H9 (cell line): ENCODE measurements at regions not wholly inside any gene's neighbourhood (a gene's known extent, or its start where the extent isn't known, plus 50 kb on each side); places are given as distances from the start of the nearest gene placed in this dataset.

Source experiments
- DNase-seq: peaks from one replicate; pipeline ENCODE4 v3.0.0-alpha.2; 2017
- H2AFZ ChIP-seq: one replicate; pipeline ENCODE4 v1.6.1; 2013; ENCODE audit warnings: mild to moderate bottlenecking, low read length, control low read depth, moderate library complexity
- H2AK5ac ChIP-seq: 2 replicates; pipeline ENCODE4 v1.6.1; 2013; ENCODE audit warnings: low read length, control low read depth, mixed read lengths; ENCODE audit not compliant: insufficient read length
- H2BK120ac ChIP-seq: one replicate; pipeline ENCODE4 v1.6.1; 2013; ENCODE audit warnings: low read depth, mild to moderate bottlenecking, low read length, control low read depth, inconsistent platforms; ENCODE audit not compliant: poor library complexity, severe bottlenecking
- H2BK12ac ChIP-seq: 2 replicates; pipeline ENCODE4 v1.6.1; 2013; ENCODE audit warnings: low read length, control low read depth, mixed read lengths, low read depth; ENCODE audit not compliant: insufficient read length
- H2BK15ac ChIP-seq: 2 replicates; pipeline ENCODE4 v1.6.1; 2013; ENCODE audit warnings: low read depth, low read length, control low read depth
- H2BK20ac ChIP-seq: one replicate; pipeline ENCODE4 v1.6.1; 2013; ENCODE audit warnings: low read depth, mild to moderate bottlenecking, low read length, control low read depth, inconsistent platforms; ENCODE audit not compliant: poor library complexity, severe bottlenecking
- H2BK5ac ChIP-seq: 2 replicates; pipeline ENCODE4 v1.6.1; 2013; ENCODE audit warnings: low read length, control low read depth, mixed read lengths; ENCODE audit not compliant: insufficient read length
- H3K14ac ChIP-seq: 2 replicates; pipeline ENCODE4 v1.6.1; 2013; ENCODE audit warnings: low read length, control low read depth; ENCODE audit not compliant: insufficient read depth
- H3K18ac ChIP-seq: 2 replicates; pipeline ENCODE4 v1.6.1; 2013; ENCODE audit warnings: low read depth, mild to moderate bottlenecking, mixed read lengths, low read length, control low read depth; ENCODE audit not compliant: insufficient read length
- H3K23ac ChIP-seq: 2 replicates; pipeline ENCODE4 v1.6.1; 2013; ENCODE audit warnings: low read length, control low read depth, mixed read lengths, low read depth; ENCODE audit not compliant: insufficient read length
- H3K23me2 ChIP-seq: 2 replicates; pipeline ENCODE4 v1.6.1; 2013; ENCODE audit warnings: low read depth, mild to moderate bottlenecking, mixed read lengths, low read length, control low read depth; ENCODE audit not compliant: insufficient read length, poor library complexity, severe bottlenecking
- H3K27ac ChIP-seq: 2 replicates; pipeline ENCODE4 v1.5.1; 2013; ENCODE audit warnings: low read length, control low read depth, mixed read lengths, low read depth; ENCODE audit not compliant: insufficient read length
- H3K27me3 ChIP-seq: 2 replicates; pipeline ENCODE4 v1.6.1; 2013; ENCODE audit warnings: low read length, control low read depth, inconsistent platforms; ENCODE audit not compliant: insufficient read depth
- H3K4ac ChIP-seq: 2 replicates; pipeline ENCODE4 v1.6.1; 2013; ENCODE audit warnings: low read depth, mild to moderate bottlenecking, control low read depth, inconsistent platforms, low read length, moderate library complexity
- H3K4me1 ChIP-seq: 2 replicates; pipeline ENCODE4 v1.6.1; 2013; ENCODE audit warnings: low read length, control low read depth, inconsistent platforms; ENCODE audit not compliant: insufficient read depth
- H3K4me2 ChIP-seq: 2 replicates; pipeline ENCODE4 v1.6.1; 2013; ENCODE audit warnings: low read length, control low read depth, mixed read lengths; ENCODE audit not compliant: insufficient read length, insufficient read depth
- H3K56ac ChIP-seq: 2 replicates; pipeline ENCODE4 v1.6.1; 2013; ENCODE audit warnings: low read depth, mild to moderate bottlenecking, mixed read lengths, low read length, control low read depth; ENCODE audit not compliant: insufficient read length
- H3K79me1 ChIP-seq: 2 replicates; pipeline ENCODE4 v1.6.1; 2013; ENCODE audit warnings: low read depth, mild to moderate bottlenecking, moderate library complexity, low read length, control low read depth, inconsistent platforms; ENCODE audit not compliant: insufficient read depth, poor library complexity, severe bottlenecking
- H3K79me2 ChIP-seq: 2 replicates; pipeline ENCODE4 v1.6.1; 2013; ENCODE audit warnings: low read length, control low read depth, inconsistent platforms; ENCODE audit not compliant: insufficient read depth
- H3K9ac ChIP-seq: 2 replicates; pipeline ENCODE4 v1.6.1; 2013; ENCODE audit warnings: low read length, control low read depth, mixed read lengths; ENCODE audit not compliant: insufficient read length; ENCODE audit errors: extremely low read depth
- H3K9me3 ChIP-seq: one replicate; pipeline ENCODE4 v1.6.1; 2013; ENCODE audit warnings: low read depth, low read length, inconsistent platforms; ENCODE audit not compliant: control insufficient read depth
- H3T11ph ChIP-seq: one replicate; pipeline ENCODE4 v1.6.1; 2013; ENCODE audit warnings: mild to moderate bottlenecking, low read length, control low read depth, inconsistent platforms
- H4K20me1 ChIP-seq: one replicate; pipeline ENCODE4 v1.6.1; 2013; ENCODE audit not compliant: control insufficient read depth, insufficient read length, insufficient read depth
- H4K5ac ChIP-seq: 2 replicates; pipeline ENCODE4 v1.6.1; 2013; ENCODE audit warnings: low read depth, mild to moderate bottlenecking, mixed read lengths, low read length, control low read depth; ENCODE audit not compliant: insufficient read length
- H4K8ac ChIP-seq: replicated peaks from 2 replicates; pipeline ENCODE4 v1.6.1; 2013; ENCODE audit warnings: low read length, control low read depth, mixed read lengths, low read depth; ENCODE audit not compliant: insufficient read length
- H4K91ac ChIP-seq: 2 replicates; pipeline ENCODE4 v1.6.1; 2013; ENCODE audit warnings: low read depth, mild to moderate bottlenecking, moderate library complexity, mixed read lengths, low read length, control low read depth; ENCODE audit not compliant: insufficient read length
- H3K27ac Mint-ChIP-seq, 3 experiments: 2 replicates in 2 of 3; 3 replicates in 1 of 3; pipeline ENCODE4 v1.8.0; 2020 to 2021; ENCODE audit warnings: mixed read lengths in 3 of 3, mild to moderate bottlenecking in 1 of 3, moderate library complexity in 1 of 3
- H3K27me3 Mint-ChIP-seq: 2 replicates; pipeline ENCODE4 v1.8.0; 2021; ENCODE audit warnings: low read depth, mild to moderate bottlenecking, moderate library complexity, mixed read lengths
- H3K36me3 Mint-ChIP-seq, 3 experiments: 2 replicates in 2 of 3; 3 replicates in 1 of 3; pipeline ENCODE4 v1.8.0; 2020 to 2021; ENCODE audit warnings: low read depth in 3 of 3, mixed read lengths in 3 of 3; ENCODE audit not compliant: insufficient read depth in 1 of 3
- H3K4me1 Mint-ChIP-seq, 2 experiments: 2 replicates each; pipeline ENCODE4 v1.8.0; 2020; ENCODE audit warnings: mixed read lengths in 2 of 2
- H3K4me3 Mint-ChIP-seq, 2 experiments: 2 replicates in 1 of 2; 3 replicates in 1 of 2; pipeline ENCODE4 v1.8.0; 2020 to 2021; ENCODE audit warnings: mild to moderate bottlenecking in 2 of 2, mixed read lengths in 2 of 2, moderate library complexity in 1 of 2
- H3K9me3 Mint-ChIP-seq, 2 experiments: 2 replicates in 1 of 2; 3 replicates in 1 of 2; pipeline ENCODE4 v1.8.0; 2020; ENCODE audit warnings: mild to moderate bottlenecking in 2 of 2, mixed read lengths in 2 of 2, moderate library complexity in 1 of 2
- WGBS: extraction: QIAGEN DNeasy Blood & Tissue Kit; methylation state at CpG from one replicate; pipeline ENCODE4 v1.1.7; 2013; ENCODE audit warnings: missing lambda C conversion rate, low lambda C conversion rate, mixed read lengths; ENCODE audit not compliant: insufficient read length; ENCODE audit errors: extremely low coverage; 5-methylcytosine and 5-hydroxymethylcytosine counted together
- TF ChIP-seq, protein P1 (sequence below): fragments of 200-600 bp; sonication (generic); conservative IDR thresholded peaks from 3 replicates; pipeline ENCODE4 v1.8.0; 2021; ENCODE audit warnings: antibody characterized with exemption, mild to moderate bottlenecking

- WGBS: no CpG with 5 or more reads among the region's 2 CpGs
- H2BK20ac ChIP-seq: no peak overlapping the region
- H2BK120ac ChIP-seq: no peak overlapping the region
Measured at GRCh38 chr18:38571651-38572050, 1006.1 kb upstream of the CELF4 start.

More at GRCh38 chr18:38571651-38572050, 1006.1 kb upstream of the CELF4 start:
- Histone ChIP-seq H4K5ac (no peak overlapping the region), H3T11ph (no peak overlapping the region), H2BK5ac (no peak overlapping the region), H2BK12ac (no peak overlapping the region), H3K4ac (no peak overlapping the region), H3K9ac (no peak overlapping the region), H3K23ac (no peak overlapping the region), H2AK5ac (no peak overlapping the region), H3K14ac (no peak overlapping the region), H3K27ac (no peak overlapping the region), H3K23me2 (no peaks in the 10 kb centered on the region), H3K18ac (no peak overlapping the region), H3K9me3 (no peaks in the 10 kb centered on the region), H2BK15ac (no peak overlapping the region), H3K27me3 (no peaks in the 10 kb centered on the region), H3K4me2 (no peak overlapping the region), H4K8ac (no peak overlapping the region), H2AFZ (no peak overlapping the region), H3K4me1 (no peaks in the 10 kb centered on the region), H3K79me2 (no peaks in the 10 kb centered on the region), H4K20me1 (no peaks in the 10 kb centered on the region), H3K56ac (no peak overlapping the region), H3K79me1 (no peaks in the 10 kb centered on the region), H4K91ac (no peak overlapping the region)
- H3K36me3 Mint-ChIP-seq: no peaks in the 10 kb centered on the region; a peak in 2 of 7 replicates
- H3K4me1 Mint-ChIP-seq: no peaks in the 10 kb centered on the region
- H3K27me3 Mint-ChIP-seq: no peaks in the 10 kb centered on the region
- H3K27ac Mint-ChIP-seq: no peak overlapping the region
- no peak overlapping the region for H3K4me3 Mint-ChIP-seq
- no peak for DNase-seq
- TF ChIP-seq, protein P1, sequence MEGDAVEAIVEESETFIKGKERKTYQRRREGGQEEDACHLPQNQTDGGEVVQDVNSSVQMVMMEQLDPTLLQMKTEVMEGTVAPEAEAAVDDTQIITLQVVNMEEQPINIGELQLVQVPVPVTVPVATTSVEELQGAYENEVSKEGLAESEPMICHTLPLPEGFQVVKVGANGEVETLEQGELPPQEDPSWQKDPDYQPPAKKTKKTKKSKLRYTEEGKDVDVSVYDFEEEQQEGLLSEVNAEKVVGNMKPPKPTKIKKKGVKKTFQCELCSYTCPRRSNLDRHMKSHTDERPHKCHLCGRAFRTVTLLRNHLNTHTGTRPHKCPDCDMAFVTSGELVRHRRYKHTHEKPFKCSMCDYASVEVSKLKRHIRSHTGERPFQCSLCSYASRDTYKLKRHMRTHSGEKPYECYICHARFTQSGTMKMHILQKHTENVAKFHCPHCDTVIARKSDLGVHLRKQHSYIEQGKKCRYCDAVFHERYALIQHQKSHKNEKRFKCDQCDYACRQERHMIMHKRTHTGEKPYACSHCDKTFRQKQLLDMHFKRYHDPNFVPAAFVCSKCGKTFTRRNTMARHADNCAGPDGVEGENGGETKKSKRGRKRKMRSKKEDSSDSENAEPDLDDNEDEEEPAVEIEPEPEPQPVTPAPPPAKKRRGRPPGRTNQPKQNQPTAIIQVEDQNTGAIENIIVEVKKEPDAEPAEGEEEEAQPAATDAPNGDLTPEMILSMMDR: no peak
- H3K9me3 Mint-ChIP-seq: peaks cover 2% of the 10 kb centered on the region in 2 experiments; a peak in 1 of 5 replicates
